COLO829 (cell line): ENCODE measurements at regions not wholly inside any gene's neighbourhood (a gene's known extent, or its start where the extent isn't known, plus 50 kb on each side); places are given as distances from the start of the nearest gene placed in this dataset.

Experiments
- DNase-seq: peaks from one replicate; pipeline ENCODE4 v3.0.0; 2012; ENCODE audit warnings: low spot score

GRCh38 chr6:6704103-6705060, 115.9 kb downstream of the LY86 start:
- no peak for DNase-seq

GRCh38 chr6:6705061-6705425, 116.5 kb downstream of the LY86 start:
- DNase-seq: no peak

GRCh38 chr6:6705915-6706675, 117.6 kb downstream of the LY86 start:
- DNase-seq: no peak

GRCh38 chr6:6707143-6707542, 118.6 kb downstream of the LY86 start:
- no peak for DNase-seq

- no peak for DNase-seq
Observed at GRCh38 chr6:6709106-6709505, 120.6 kb downstream of the LY86 start.

GRCh38 chr6:6711031-6711785, 122.7 kb downstream of the LY86 start:
- DNase-seq: no peak

GRCh38 chr6:6711832-6712448, 123.4 kb downstream of the LY86 start:
- DNase-seq: no peak

- no peak for DNase-seq
Observed at GRCh38 chr6:6712449-6713403, 124.2 kb downstream of the LY86 start.

- no peak for DNase-seq
Observed at GRCh38 chr6:6713657-6714056, 125.1 kb downstream of the LY86 start.

GRCh38 chr6:6714118-6714897, 125.8 kb downstream of the LY86 start:
- DNase-seq: no peak

- DNase-seq: no peak
Observed at GRCh38 chr6:6714953-6715352, 126.4 kb downstream of the LY86 start.

GRCh38 chr6:6715465-6715864, 126.9 kb downstream of the LY86 start:
- DNase-seq: no peak

GRCh38 chr6:6716998-6717763, 128.7 kb downstream of the LY86 start:
- no peak for DNase-seq

- no peak for DNase-seq
Observed at GRCh38 chr6:6717953-6718352, 129.4 kb downstream of the LY86 start.

- DNase-seq: no peak
Observed at GRCh38 chr6:6721606-6722005, 133.1 kb downstream of the LY86 start.

- no peak for DNase-seq
Observed at GRCh38 chr6:6722195-6722594, 133.7 kb downstream of the LY86 start.

GRCh38 chr6:6723361-6723760, 134.8 kb downstream of the LY86 start:
- no peak for DNase-seq

GRCh38 chr6:6723921-6724538, 135.5 kb downstream of the LY86 start:
- peak; percentile 40 for DNase-seq
